PC-9 (cell line): ENCODE measurements at regions not wholly inside any gene's neighbourhood (a gene's known extent, or its start where the extent isn't known, plus 50 kb on each side); places are given as distances from the start of the nearest gene placed in this dataset.

Experiments used
- BruUV-seq: library from RNA; stranded (reverse); fragments of 400-500 nt; replicated peaks from 2 replicates; lab custom pipeline; 2021; lab: Mats Ljungman, UMichigan
- CTCF ChIA-PET: fragments of 300-600 bp; sonication (Branson Sonifier 250); formaldehyde crosslinking; loops from one replicate; lab custom pipeline; 2022; ENCODE audit warnings: antibody characterized with exemption; lab: Charles Lee
- POLR2A ChIA-PET: fragments of 300-600 bp; sonication (Branson Sonifier 250); formaldehyde crosslinking; loops from one replicate; lab custom pipeline; 2022; ENCODE audit warnings: antibody characterized with exemption; ENCODE audit not compliant: unreplicated experiment; lab: Charles Lee
- DNase-seq, 2 experiments: peaks; one replicate each; pipeline versions ENCODE4 v3.0.0 to v3.0.0-alpha.2; 2015 to 2022; ENCODE audit warnings: mixed read lengths in 1 of 2
- H2AFZ ChIP-seq: fragments of 200-600 bp; sonication (generic); 2 replicates; pipeline ENCODE4 v1.8.1; 2017; ENCODE audit warnings: antibody characterized with exemption
- H3F3A ChIP-seq: fragments of 200-600 bp; sonication (generic); 2 replicates; pipeline ENCODE4 v1.8.1; 2017; ENCODE audit warnings: antibody characterized with exemption, mild to moderate bottlenecking, low read depth; ENCODE audit not compliant: insufficient read depth
- H3K27ac ChIP-seq: fragments of 200-600 bp; sonication (generic); 2 replicates; pipeline ENCODE4 v1.6.1; 2016; ENCODE audit warnings: mixed run types
- H3K27me3 ChIP-seq: fragments of 200-600 bp; sonication (generic); 2 replicates; pipeline ENCODE4 v1.6.1; 2016; ENCODE audit warnings: low read depth, mixed run types; ENCODE audit not compliant: insufficient read depth
- H3K36me3 ChIP-seq: fragments of 200-600 bp; sonication (generic); 2 replicates; pipeline ENCODE4 v1.6.1; 2016; ENCODE audit warnings: low read depth, mixed run types
- H3K4me1 ChIP-seq: fragments of 200-600 bp; sonication (generic); replicated peaks from 2 replicates; pipeline ENCODE4 v1.6.1; 2016; ENCODE audit warnings: mixed run types; ENCODE audit not compliant: insufficient read depth
- H3K4me2 ChIP-seq: fragments of 200-600 bp; sonication (generic); 2 replicates; pipeline ENCODE4 v1.6.1; 2017; ENCODE audit warnings: mixed run types
- H3K4me3 ChIP-seq: fragments of 200-600 bp; sonication (generic); 2 replicates; pipeline ENCODE4 v1.6.1; 2016; ENCODE audit warnings: mixed run types
- H3K79me2 ChIP-seq: fragments of 200-600 bp; sonication (generic); 2 replicates; pipeline ENCODE4 v1.6.1; 2017; ENCODE audit warnings: low read depth, mixed run types
- H3K9me2 ChIP-seq: fragments of 200-600 bp; sonication (generic); 2 replicates; pipeline ENCODE4 v1.8.1; 2017; ENCODE audit warnings: mild to moderate bottlenecking; ENCODE audit not compliant: insufficient read depth
- H3K9me3 ChIP-seq: fragments of 200-600 bp; sonication (generic); 2 replicates; pipeline ENCODE4 v1.8.1; 2016; ENCODE audit warnings: low read depth; ENCODE audit not compliant: insufficient read depth
- H4K20me1 ChIP-seq: fragments of 200-600 bp; sonication (generic); 2 replicates; pipeline ENCODE4 v1.8.1; 2017; ENCODE audit not compliant: insufficient read depth
- CTCF ChIP-seq: fragments of 200-600 bp; sonication (generic); conservative IDR thresholded peaks from 2 replicates; pipeline ENCODE4 v1.6.1; 2017; ENCODE audit warnings: mixed run types, antibody characterized with exemption, mild to moderate bottlenecking, moderate library complexity
- EZH2 ChIP-seq: fragments of 200-600 bp; sonication (generic); IDR thresholded peaks from 2 replicates; pipeline ENCODE4 v1.8.0; 2017; ENCODE audit warnings: antibody characterized with exemption, low read depth
- intact Hi-C: fragments of 100-400 bp; cut with micrococcal nuclease; formaldehyde crosslinking; loops from one replicate; pipeline ENCODE4 v1.10.0; 2022; ENCODE audit not compliant: unreplicated experiment

GRCh38 chr6:150466196-150466595 is 97.4 kb downstream of the IYD start:
- POLR2A ChIA-PET, result no interaction called here
- H3K27me3 ChIP-seq, result no peaks in the 10 kb centered on the region
- H4K20me1 ChIP-seq, result no peaks in the 10 kb centered on the region
- H3K79me2 ChIP-seq, result no peaks in the 10 kb centered on the region
- H3K9me2 ChIP-seq, result no peaks in the 10 kb centered on the region
- DNase-seq, result no peak
- no peaks in the 10 kb centered on the region for H3K4me1 ChIP-seq
- H3F3A ChIP-seq, result no peaks in the 10 kb centered on the region
- intact Hi-C loops, result no loop called here
- no peak overlapping the region for H2AFZ ChIP-seq
- no peaks in the 10 kb centered on the region for H3K9me3 ChIP-seq
- TF ChIP-seq CTCF (no peak), EZH2 (no peak)
- H3K36me3 ChIP-seq, result no peaks in the 10 kb centered on the region
- no peak overlapping the region for H3K4me2 ChIP-seq
- no TSS peak for BruUV-seq
- no peak overlapping the region for H3K27ac ChIP-seq
- no peak overlapping the region for H3K4me3 ChIP-seq
- CTCF ChIA-PET, result no interaction called here

GRCh38 chr6:150470131-150470530 is 101.3 kb downstream of the IYD start:
- no peaks in the 10 kb centered on the region for H3K9me2 ChIP-seq
- no peaks in the 10 kb centered on the region for H4K20me1 ChIP-seq
- no TSS peak for BruUV-seq
- CTCF ChIA-PET, result no interaction called here
- no peaks in the 10 kb centered on the region for H3K9me3 ChIP-seq
- H3K4me3 ChIP-seq, result no peak overlapping the region
- H3K4me1 ChIP-seq, result no peaks in the 10 kb centered on the region
- no peak for DNase-seq
- no peak for TF ChIP-seq EZH2
- TF ChIP-seq CTCF, result no peak
- H3F3A ChIP-seq, result no peaks in the 10 kb centered on the region
- H3K4me2 ChIP-seq, result no peak overlapping the region
- no peaks in the 10 kb centered on the region for H3K79me2 ChIP-seq
- H3K36me3 ChIP-seq, result no peaks in the 10 kb centered on the region
- H3K27ac ChIP-seq, result no peak overlapping the region
- no peak overlapping the region for H2AFZ ChIP-seq
- H3K27me3 ChIP-seq, result no peaks in the 10 kb centered on the region
- intact Hi-C loops, result no loop called here
- POLR2A ChIA-PET, result no interaction called here

GRCh38 chr6:150470960-150471665 is 102.3 kb downstream of the IYD start:
- Histone ChIP-seq H3K4me1 (no peaks in the 10 kb centered on the region), H3K27ac (no peak overlapping the region), H3K9me3 (no peaks in the 10 kb centered on the region), H3F3A (no peaks in the 10 kb centered on the region), H3K36me3 (no peaks in the 10 kb centered on the region), H3K4me2 (no peak overlapping the region), H3K4me3 (no peak overlapping the region), H4K20me1 (no peaks in the 10 kb centered on the region), H3K27me3 (no peaks in the 10 kb centered on the region), H3K9me2 (no peaks in the 10 kb centered on the region), H2AFZ (no peak overlapping the region), H3K79me2 (no peaks in the 10 kb centered on the region)
- no peak for DNase-seq
- ChIA-PET POLR2A (no interaction called here), CTCF (no interaction called here)
- intact Hi-C loops, result no loop called here
- no TSS peak for BruUV-seq
- no peak for TF ChIP-seq CTCF
- no peak for TF ChIP-seq EZH2
